Esophagus (tissue), 2 donors: ENCODE measurements at regions not wholly inside any gene's neighbourhood (a gene's known extent, or its start where the extent isn't known, plus 50 kb on each side); places are given as distances from the start of the nearest gene placed in this dataset.

ENCODE experiments used
- H3K27ac ChIP-seq, 2 donors: one replicate each; pipeline ENCODE4 v1.5.1; 2013; ENCODE audit warnings: low read depth in 2 of 2, mild to moderate bottlenecking in 2 of 2, inconsistent platforms in 1 of 2, low read length in 1 of 2, moderate library complexity in 1 of 2
- H3K27me3 ChIP-seq, 2 donors: one replicate each; pipeline ENCODE4 v1.6.1; 2013; ENCODE audit warnings: low read length in 2 of 2, control low read depth in 1 of 2, mild to moderate bottlenecking in 1 of 2; ENCODE audit not compliant: insufficient read depth in 2 of 2, control insufficient read depth in 1 of 2
- H3K36me3 ChIP-seq, 2 donors: one replicate each; pipeline ENCODE4 v1.6.1; 2013; ENCODE audit warnings: low read length in 1 of 2; ENCODE audit not compliant: control insufficient read depth in 2 of 2, insufficient read depth in 2 of 2
- H3K4me1 ChIP-seq, 2 donors: one replicate each; pipeline ENCODE4 v1.6.1; 2013; ENCODE audit warnings: low read length in 1 of 2; ENCODE audit not compliant: control insufficient read depth in 2 of 2, insufficient read depth in 2 of 2
- H3K4me3 ChIP-seq, 2 donors: one replicate each; pipeline ENCODE4 v1.5.1; 2013; ENCODE audit warnings: low read length in 2 of 2, mild to moderate bottlenecking in 2 of 2, low read depth in 1 of 2, moderate library complexity in 1 of 2
- H3K9me3 ChIP-seq, 2 donors: one replicate each; pipeline ENCODE4 v1.6.1; 2013; ENCODE audit warnings: mild to moderate bottlenecking in 2 of 2, low read depth in 1 of 2, low read length in 1 of 2, moderate library complexity in 1 of 2; ENCODE audit not compliant: control insufficient read depth in 2 of 2, insufficient read depth in 1 of 2
- WGBS, 2 donors: extraction: QIAGEN DNeasy Blood & Tissue Kit; methylation state at CpG; one replicate each; pipeline ENCODE4 v1.1.7; 2013; 5-methylcytosine and 5-hydroxymethylcytosine counted together
- donor health status: healthy with polysubstance abuse.
- donor health status: Bipolar disorder and iron deficiency.

DNA sequence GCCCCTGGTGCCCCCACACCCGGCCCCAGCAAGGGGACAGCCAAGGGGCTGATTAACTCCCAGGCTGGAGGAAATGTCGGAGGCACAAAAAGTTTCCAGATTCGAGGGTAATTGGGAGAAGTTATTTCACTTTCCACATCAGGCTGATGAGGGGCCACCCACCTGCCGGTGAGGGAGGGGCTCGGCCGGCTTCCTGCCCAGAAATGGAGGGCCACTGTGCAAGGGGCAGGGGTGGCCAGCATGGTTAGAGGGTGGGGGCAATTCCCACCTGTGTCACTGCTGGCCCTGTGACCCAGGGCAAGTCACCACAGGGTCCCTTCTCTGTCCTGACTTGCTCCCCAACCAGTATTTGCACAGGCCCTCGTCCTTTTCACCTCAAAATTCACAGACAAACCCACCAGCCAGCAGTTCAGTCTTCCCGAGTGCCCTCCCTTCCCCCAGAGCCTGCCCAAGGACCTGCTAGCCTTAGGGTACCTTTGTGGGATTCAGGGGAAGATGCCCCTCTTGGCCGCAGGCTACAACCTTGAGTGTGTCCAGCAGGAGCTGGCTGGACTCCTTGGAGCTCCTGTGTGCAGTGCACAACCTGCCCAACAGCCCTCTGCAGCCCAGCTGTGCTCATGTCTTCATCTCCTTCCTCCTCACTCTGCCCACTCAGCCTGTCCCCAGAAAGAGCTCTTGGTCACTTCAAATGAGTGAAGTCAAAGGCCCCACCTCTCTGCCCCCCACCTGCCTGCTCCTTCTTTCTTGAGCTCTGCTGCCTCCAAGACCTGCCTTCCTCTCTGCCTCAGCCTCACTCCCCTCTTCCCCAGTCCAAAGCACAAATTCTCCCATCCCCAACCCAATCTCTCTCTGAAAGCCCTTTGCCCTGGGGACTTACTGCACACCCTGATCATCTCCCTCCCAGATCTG lies 130.5 kb downstream of the BARX1 start:
- no peak overlapping the region for H3K4me3 ChIP-seq
- H3K27me3 ChIP-seq: peaks cover 0 to 5% of the 10 kb centered on the region in 2 donors
- H3K36me3 ChIP-seq: no peaks in the 10 kb centered on the region
- 65 to 68% methylated on average over 9 of the region's 9 CpGs for WGBS, 2 donors
- peaks cover 0 to 6% of the 10 kb centered on the region in 2 donors for H3K9me3 ChIP-seq
- no peak overlapping the region for H3K27ac ChIP-seq
- H3K4me1 ChIP-seq: peaks cover 0 to 2% of the 10 kb centered on the region in 2 donors

DNA sequence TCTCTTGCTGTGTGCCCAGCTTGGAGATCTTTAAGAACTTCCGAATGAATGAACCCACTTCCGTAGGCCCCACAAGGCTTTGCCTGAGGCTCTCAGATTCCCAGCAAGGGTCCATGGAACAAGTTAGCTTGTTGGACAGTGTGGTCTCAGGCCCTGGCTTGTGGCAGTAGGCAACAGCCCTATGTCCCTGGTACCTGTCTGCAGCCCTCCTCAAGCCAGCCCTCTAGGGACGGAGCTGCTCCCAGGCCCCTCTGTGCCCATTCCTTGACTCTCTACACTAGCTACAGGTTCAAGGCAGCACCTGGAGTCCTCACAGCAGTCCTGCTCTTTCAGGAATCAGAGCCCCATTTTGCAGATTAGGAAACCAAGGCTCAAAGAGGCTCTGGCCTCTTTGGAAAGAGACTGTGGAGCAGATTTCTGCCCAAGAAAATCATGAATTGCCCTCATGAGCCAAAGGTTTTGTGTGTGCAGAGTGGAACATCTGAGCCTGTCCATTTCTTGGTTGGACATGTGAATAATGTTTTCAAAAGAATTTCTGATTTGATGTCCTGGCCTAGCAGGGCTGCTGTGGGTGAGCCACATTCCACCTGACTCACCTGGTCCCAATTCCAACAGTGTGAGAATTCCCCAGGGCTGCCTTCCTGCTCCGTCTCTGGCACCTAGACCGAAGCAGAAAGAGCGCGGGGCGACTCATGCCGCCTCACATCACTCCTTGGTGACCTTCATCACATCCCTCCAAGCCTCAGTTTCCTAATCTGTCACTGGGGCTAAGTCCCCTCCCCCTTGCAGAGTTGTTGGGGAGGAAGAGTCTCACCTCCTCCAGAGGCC lies 131.7 kb downstream of the BARX1 start:
- Histone ChIP-seq H3K4me1 (peaks cover 0 to 2% of the 10 kb centered on the region in 2 donors), H3K9me3 (peaks cover 0 to 6% of the 10 kb centered on the region in 2 donors), H3K36me3 (no peaks in the 10 kb centered on the region), H3K27me3 (peaks cover 0 to 2% of the 10 kb centered on the region in 2 donors), H3K27ac (no peak overlapping the region), H3K4me3 (no peak overlapping the region)
- WGBS, 2 donors: 86 to 92% methylated on average over 9 of the region's 9 CpGs

DNA sequence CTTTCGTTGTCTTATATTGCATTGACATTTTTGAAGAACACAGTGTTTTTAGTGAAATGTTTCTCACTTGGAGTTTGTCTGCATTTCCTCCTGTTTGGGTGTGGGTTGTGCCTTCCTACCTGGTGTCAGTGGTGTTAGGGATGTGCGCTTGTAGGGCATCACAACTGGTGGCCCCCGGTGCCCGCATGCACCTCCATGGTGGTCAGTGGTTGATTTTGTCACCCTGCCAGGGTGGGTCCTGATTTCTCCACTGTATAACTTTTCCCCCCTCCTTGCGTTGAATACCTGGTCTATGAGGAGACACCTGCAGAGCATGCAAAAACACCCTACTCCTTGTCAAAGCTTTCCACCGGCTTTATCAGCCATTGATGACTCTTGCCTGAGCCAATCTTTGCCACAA lies 132.9 kb downstream of the BARX1 start:
- Histone ChIP-seq H3K4me1 (peaks cover 0 to 2% of the 10 kb centered on the region in 2 donors), H3K36me3 (no peaks in the 10 kb centered on the region), H3K9me3 (peaks cover 0 to 6% of the 10 kb centered on the region in 2 donors), H3K4me3 (no peak overlapping the region), H3K27ac (no peak overlapping the region), H3K27me3 (peaks cover 0 to 2% of the 10 kb centered on the region in 2 donors)
- WGBS, 2 donors: 89 to 92% methylated on average over 6 of the region's 6 CpGs

DNA sequence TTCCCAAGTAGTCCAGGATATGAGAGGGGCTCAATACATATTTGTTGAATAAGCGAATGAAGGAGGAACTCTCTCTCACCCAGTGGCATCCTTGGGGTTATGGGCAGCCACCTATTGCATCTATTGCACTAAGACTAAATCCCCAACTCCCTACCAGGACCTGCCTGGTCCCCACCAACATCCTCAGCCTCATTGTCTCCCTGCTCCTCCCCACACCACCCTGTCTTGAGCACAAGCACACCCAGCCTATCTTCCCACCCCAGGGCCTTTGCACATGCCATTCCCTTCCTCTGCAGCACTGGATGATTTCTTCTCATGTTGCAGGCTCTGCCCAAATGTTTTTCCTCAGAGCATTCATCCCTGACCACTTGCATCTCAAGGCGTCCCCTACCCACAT lies 133.8 kb downstream of the BARX1 start:
- H3K36me3 ChIP-seq: no peaks in the 10 kb centered on the region
- peaks cover 0 to 2% of the 10 kb centered on the region in 2 donors for H3K4me1 ChIP-seq
- H3K27me3 ChIP-seq: peaks cover 0 to 2% of the 10 kb centered on the region in 2 donors
- H3K4me3 ChIP-seq: no peak overlapping the region
- H3K9me3 ChIP-seq: peaks cover 0 to 6% of the 10 kb centered on the region in 2 donors
- H3K27ac ChIP-seq: no peak overlapping the region
- WGBS, 2 donors: 89 to 93% methylated on average over 2 of the region's 2 CpGs

DNA sequence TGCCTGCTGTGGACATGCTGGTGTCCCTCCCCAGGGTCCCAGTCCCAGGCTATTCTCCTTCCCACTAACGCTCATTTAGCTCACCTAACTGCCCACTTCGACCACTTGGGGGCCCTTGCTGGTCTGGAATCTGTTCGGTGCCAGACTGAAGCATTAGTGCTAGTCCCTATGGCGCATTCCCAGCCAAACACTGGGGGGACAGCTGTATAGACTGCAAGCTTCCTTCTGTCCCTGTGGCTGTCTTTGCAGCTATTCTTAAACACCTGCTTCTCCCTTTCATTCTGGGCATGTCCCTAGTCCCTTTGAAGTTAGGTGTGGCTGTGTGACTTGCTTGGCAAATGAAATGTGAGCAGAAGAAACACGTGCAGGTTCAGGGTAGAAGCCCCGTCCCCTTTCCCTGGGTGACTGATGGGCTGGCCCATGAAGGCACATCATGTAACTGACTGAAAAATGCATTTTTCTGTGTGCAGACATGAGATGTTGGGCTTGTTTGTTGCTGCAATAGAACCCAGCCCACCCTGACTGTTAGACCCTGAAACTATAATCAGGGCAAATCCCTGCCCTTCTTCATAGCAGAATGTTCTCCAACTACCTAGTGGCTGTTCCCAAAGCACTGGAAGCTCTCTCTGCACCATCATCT lies 134.4 kb downstream of the BARX1 start:
- WGBS, 2 donors: 44 to 45% methylated on average over 6 of the region's 6 CpGs
- Histone ChIP-seq H3K27ac (no peak overlapping the region), H3K9me3 (peaks cover 0 to 6% of the 10 kb centered on the region in 2 donors), H3K36me3 (no peaks in the 10 kb centered on the region), H3K4me1 (peaks cover 0 to 2% of the 10 kb centered on the region in 2 donors), H3K4me3 (no peak overlapping the region), H3K27me3 (peaks cover 0 to 2% of the 10 kb centered on the region in 2 donors)

DNA sequence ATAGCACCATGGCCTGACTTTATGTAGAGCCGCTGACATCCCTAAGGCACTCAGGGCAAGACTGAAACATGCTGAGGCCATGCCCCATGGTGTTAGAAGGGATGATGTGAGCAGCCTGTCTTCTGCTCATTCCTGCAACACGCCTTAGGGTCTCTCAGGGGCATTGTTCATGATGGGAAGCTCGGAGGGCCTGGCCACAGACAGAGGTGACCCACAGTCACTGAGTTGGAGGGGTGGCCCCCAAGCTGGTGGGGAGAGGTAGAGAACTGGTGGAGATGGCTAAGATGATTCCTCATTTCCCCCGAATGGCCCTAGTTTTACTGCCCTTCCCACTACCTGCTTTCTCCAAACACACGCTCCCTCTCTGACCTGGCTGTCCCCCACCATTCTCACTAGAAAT lies 135.2 kb downstream of the BARX1 start:
- no peak overlapping the region for H3K4me3 ChIP-seq
- H3K9me3 ChIP-seq: peaks cover 0 to 6% of the 10 kb centered on the region in 2 donors
- H3K4me1 ChIP-seq: no peaks in the 10 kb centered on the region
- no peak overlapping the region for H3K27ac ChIP-seq
- H3K27me3 ChIP-seq: no peaks in the 10 kb centered on the region
- no peaks in the 10 kb centered on the region for H3K36me3 ChIP-seq
- WGBS, 2 donors: 80 to 84% methylated on average over 5 of the region's 5 CpGs

DNA sequence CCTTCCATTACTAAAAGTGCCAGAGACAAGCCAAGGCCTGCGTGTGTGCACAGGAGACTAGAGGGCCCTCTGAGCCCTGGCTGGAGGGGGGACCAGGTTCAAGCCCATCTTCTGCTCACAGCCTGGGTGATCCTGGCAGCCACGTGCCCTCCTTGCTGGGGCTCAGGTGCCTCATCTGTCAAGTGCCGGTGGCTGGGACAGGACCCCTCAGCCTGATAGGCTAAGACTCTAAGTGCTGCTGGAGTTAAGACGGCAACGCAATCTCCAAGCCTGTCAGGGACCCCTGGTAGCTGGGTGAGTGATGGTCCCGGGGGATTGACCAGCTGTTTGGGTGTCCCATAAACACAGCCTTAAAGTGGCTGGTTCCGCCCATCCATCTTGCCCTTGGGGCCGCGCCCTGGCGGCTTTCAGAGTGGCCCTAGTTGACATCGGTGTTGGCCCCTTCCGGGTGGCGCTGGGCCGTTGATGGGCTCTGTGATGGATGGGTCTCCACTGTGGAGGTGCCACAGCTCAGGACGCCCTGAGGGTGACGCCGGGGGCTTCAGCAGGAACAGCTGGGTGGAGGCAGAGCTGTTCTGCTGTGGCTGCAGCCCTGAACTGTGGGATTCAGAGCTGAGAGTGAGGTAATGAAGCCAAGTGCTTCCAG lies 136.2 kb downstream of the BARX1 start:
- 61 to 64% methylated on average over 17 of the region's 17 CpGs for WGBS, 2 donors
- H3K27ac ChIP-seq: no peak overlapping the region
- H3K4me1 ChIP-seq: no peaks in the 10 kb centered on the region
- peaks cover 0 to 6% of the 10 kb centered on the region in 2 donors for H3K9me3 ChIP-seq
- H3K36me3 ChIP-seq: no peaks in the 10 kb centered on the region
- no peaks in the 10 kb centered on the region for H3K27me3 ChIP-seq
- no peak overlapping the region for H3K4me3 ChIP-seq

DNA sequence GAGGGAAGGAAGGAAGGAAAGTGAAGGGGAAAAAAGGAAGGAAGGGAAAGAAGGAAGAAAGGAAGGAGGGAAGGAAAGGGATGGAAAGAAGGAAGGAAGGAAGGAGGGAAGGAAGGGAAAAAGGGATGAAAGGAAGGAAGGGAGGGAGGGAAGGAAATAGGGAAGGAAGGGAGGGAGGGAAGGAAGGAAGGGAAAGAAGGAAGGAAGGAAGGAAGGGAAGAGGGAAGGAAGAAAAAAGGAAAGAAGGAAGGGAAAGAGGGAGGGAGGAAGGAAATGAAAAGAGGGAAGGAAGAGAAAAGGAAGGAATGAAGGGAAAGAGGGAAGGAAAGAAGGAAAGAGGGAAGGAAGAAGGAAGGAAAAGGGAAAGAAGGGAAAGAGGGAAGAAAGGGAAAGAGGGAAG lies 136.9 kb downstream of the BARX1 start:
- H3K27ac ChIP-seq: no peak overlapping the region
- peaks cover 0 to 5% of the 10 kb centered on the region in 2 donors for H3K9me3 ChIP-seq
- no peaks in the 10 kb centered on the region for H3K4me1 ChIP-seq
- no peak overlapping the region for H3K4me3 ChIP-seq
- no peaks in the 10 kb centered on the region for H3K27me3 ChIP-seq
- no peaks in the 10 kb centered on the region for H3K36me3 ChIP-seq

DNA sequence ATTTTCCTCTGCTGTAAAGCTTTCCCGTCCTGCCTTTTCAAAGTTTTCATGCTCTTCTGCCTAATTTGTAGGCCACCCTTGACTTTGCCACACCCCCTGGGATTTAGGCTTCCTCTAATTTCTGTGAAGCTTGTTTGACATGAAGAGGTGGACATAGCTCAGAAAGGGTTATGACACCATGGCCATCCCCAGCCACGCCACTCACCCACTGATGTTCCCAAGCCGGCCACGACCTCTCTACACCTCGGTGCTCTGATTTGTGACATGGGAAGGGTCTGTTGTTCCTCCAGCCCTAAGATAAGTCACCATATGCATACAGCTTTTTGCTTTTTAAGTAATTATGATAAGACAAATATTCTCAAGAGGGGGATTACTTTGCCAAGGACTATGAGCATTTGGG lies 139.5 kb downstream of the BARX1 start:
- H3K36me3 ChIP-seq: no peaks in the 10 kb centered on the region
- H3K27ac ChIP-seq: no peak overlapping the region
- 75 to 79% methylated on average over 5 of the region's 5 CpGs for WGBS, 2 donors
- H3K4me3 ChIP-seq: no peak overlapping the region
- no peaks in the 10 kb centered on the region for H3K4me1 ChIP-seq
- peaks cover 0 to 4% of the 10 kb centered on the region in 2 donors for H3K9me3 ChIP-seq
- H3K27me3 ChIP-seq: no peaks in the 10 kb centered on the region
